Glutamatergic neuron (in vitro differentiated cells): ENCODE measurements at regions not wholly inside any gene's neighbourhood (a gene's known extent, or its start where the extent isn't known, plus 50 kb on each side); places are given as distances from the start of the nearest gene placed in this dataset.

Source experiments
- DNase-seq: peaks from one replicate; pipeline ENCODE4 v3.0.0; 2022
- H3K27ac Mint-ChIP-seq: one replicate; pipeline ENCODE4 v1.8.0; 2020; ENCODE audit warnings: mild to moderate bottlenecking, mixed read lengths, inconsistent platforms; ENCODE audit not compliant: unreplicated experiment
- H3K27me3 Mint-ChIP-seq: one replicate; pipeline ENCODE4 v1.8.0; 2020; ENCODE audit warnings: mild to moderate bottlenecking, moderate library complexity, mixed read lengths, inconsistent platforms; ENCODE audit not compliant: unreplicated experiment
- H3K36me3 Mint-ChIP-seq: one replicate; pipeline ENCODE4 v1.8.0; 2020; ENCODE audit warnings: mild to moderate bottlenecking, mixed read lengths, inconsistent platforms; ENCODE audit not compliant: unreplicated experiment
- H3K4me1 Mint-ChIP-seq: one replicate; pipeline ENCODE4 v1.8.0; 2020; ENCODE audit warnings: mild to moderate bottlenecking, low read depth, mixed read lengths, inconsistent platforms; ENCODE audit not compliant: unreplicated experiment
- H3K4me3 Mint-ChIP-seq: one replicate; pipeline ENCODE4 v1.8.0; 2020; ENCODE audit warnings: mild to moderate bottlenecking, mixed read lengths, inconsistent platforms; ENCODE audit not compliant: unreplicated experiment
- H3K9me3 Mint-ChIP-seq: one replicate; pipeline ENCODE4 v1.8.0; 2020; ENCODE audit warnings: mild to moderate bottlenecking, moderate library complexity, mixed read lengths, inconsistent platforms; ENCODE audit not compliant: unreplicated experiment
- CTCF ChIP-seq: fragments of 200-600 bp; sonication (generic); IDR thresholded peaks from one replicate; pipeline ENCODE4 v1.5.0; 2021; ENCODE audit not compliant: partially characterized antibody, unreplicated experiment

- Mint-ChIP-seq H3K36me3 (no peaks in the 10 kb centered on the region), H3K9me3 (no peaks in the 10 kb centered on the region), H3K27ac (no peak overlapping the region), H3K4me1 (no peaks in the 10 kb centered on the region), H3K27me3 (peaks cover 3% of the 10 kb centered on the region), H3K4me3 (no peak overlapping the region)
- no peak for TF ChIP-seq CTCF
- no peak for DNase-seq
Measured at GRCh38 chr5:73370640-73371583, 77.7 kb downstream of the FOXD1 start.

- Mint-ChIP-seq H3K4me1 (no peaks in the 10 kb centered on the region), H3K9me3 (no peaks in the 10 kb centered on the region), H3K4me3 (no peak overlapping the region), H3K27me3 (peaks cover 3% of the 10 kb centered on the region), H3K27ac (no peak overlapping the region), H3K36me3 (no peaks in the 10 kb centered on the region)
- no peak for DNase-seq
- no peak for TF ChIP-seq CTCF
Measured at GRCh38 chr5:73370095-73370494, 78.5 kb downstream of the FOXD1 start.

GRCh38 chr5:73369278-73369677 lies 79.3 kb downstream of the FOXD1 start:
- no peaks in the 10 kb centered on the region for H3K36me3 Mint-ChIP-seq
- DNase-seq, result no peak
- H3K4me1 Mint-ChIP-seq, result no peaks in the 10 kb centered on the region
- no peak overlapping the region for H3K4me3 Mint-ChIP-seq
- peaks cover 3% of the 10 kb centered on the region for H3K27me3 Mint-ChIP-seq
- no peak for TF ChIP-seq CTCF
- peaks cover 2% of the 10 kb centered on the region for H3K9me3 Mint-ChIP-seq
- no peak overlapping the region for H3K27ac Mint-ChIP-seq

GRCh38 chr5:73367650-73368049 lies 80.9 kb downstream of the FOXD1 start:
- no peak for DNase-seq

More at GRCh38 chr5:73367650-73368049, 80.9 kb downstream of the FOXD1 start:
- no peak for TF ChIP-seq CTCF
- Mint-ChIP-seq H3K27me3 (no peaks in the 10 kb centered on the region), H3K9me3 (peaks cover 2% of the 10 kb centered on the region), H3K4me3 (no peak overlapping the region), H3K36me3 (no peaks in the 10 kb centered on the region), H3K4me1 (no peaks in the 10 kb centered on the region), H3K27ac (no peak overlapping the region)
